NCI-H2029 treated with DMSO at 0.1 percent for 48 hours (cell line): ENCODE measurements at regions not wholly inside any gene's neighbourhood (a gene's known extent, or its start where the extent isn't known, plus 50 kb on each side); places are given as distances from the start of the nearest gene placed in this dataset.
"Not testable (repeated sequence)": the region's sequence is repeated elsewhere in the genome, so short reads cannot be mapped to it uniquely, and the experiment has no call there.

Experiments used
- DNase-seq: peaks from one replicate; lab custom pipeline; 2025; lab: John Stamatoyannopoulos, UW

- no peak for DNase-seq
These were observed 424.4 kb upstream of the PMFBP1 start for GRCh38 chr16:72596373-72596772.

- no peak for DNase-seq
These were observed 418.4 kb upstream of the PMFBP1 start for GRCh38 chr16:72590151-72590937.

- no peak for DNase-seq
These were observed 416.6 kb upstream of the PMFBP1 start for GRCh38 chr16:72588551-72588950.

GRCh38 chr16:72578061-72578460, 406.1 kb upstream of the PMFBP1 start:
- not testable (repeated sequence) for DNase-seq

GRCh38 chr16:72576189-72576588, 404.2 kb upstream of the PMFBP1 start:
- no peak for DNase-seq

GRCh38 chr16:72569677-72570076, 397.7 kb upstream of the PMFBP1 start:
- DNase-seq: no peak

- DNase-seq: no peak
These were observed 396.5 kb upstream of the PMFBP1 start for GRCh38 chr16:72568502-72568901.

GRCh38 chr16:72566174-72566573, 394.2 kb upstream of the PMFBP1 start:
- DNase-seq: no peak

GRCh38 chr16:72565106-72565505, 393.2 kb upstream of the PMFBP1 start:
- no peak for DNase-seq

GRCh38 chr16:72560617-72561016, 388.7 kb upstream of the PMFBP1 start:
- no peak for DNase-seq

- no peak for DNase-seq
These were observed 386.5 kb upstream of the PMFBP1 start for GRCh38 chr16:72558501-72558900.

- no peak for DNase-seq
These were observed 383.0 kb upstream of the PMFBP1 start for GRCh38 chr16:72554935-72555334.

GRCh38 chr16:72552654-72553053, 380.7 kb upstream of the PMFBP1 start:
- DNase-seq: no peak

- no peak for DNase-seq
These were observed 379.7 kb upstream of the PMFBP1 start for GRCh38 chr16:72551649-72552048.

GRCh38 chr16:72549878-72550277, 377.9 kb upstream of the PMFBP1 start:
- no peak for DNase-seq

GRCh38 chr16:72542102-72542501, 370.1 kb upstream of the PMFBP1 start:
- no peak for DNase-seq

- no peak for DNase-seq
These were observed 365.7 kb upstream of the PMFBP1 start for GRCh38 chr16:72537664-72538063.

GRCh38 chr16:72536723-72537435, 364.9 kb upstream of the PMFBP1 start:
- no peak for DNase-seq

- no peak for DNase-seq
These were observed 361.0 kb upstream of the PMFBP1 start for GRCh38 chr16:72532906-72533410.

- DNase-seq: no peak
These were observed 358.5 kb upstream of the PMFBP1 start for GRCh38 chr16:72530434-72530833.

GRCh38 chr16:72523087-72523486, 351.1 kb upstream of the PMFBP1 start:
- no peak for DNase-seq

- no peak for DNase-seq
These were observed 345.2 kb upstream of the PMFBP1 start for GRCh38 chr16:72517154-72517553.

GRCh38 chr16:72511171-72511570, 339.2 kb upstream of the PMFBP1 start:
- no peak for DNase-seq
